K562 (cell line): ENCODE measurements at regions not wholly inside any gene's neighbourhood (a gene's known extent, or its start where the extent isn't known, plus 50 kb on each side); places are given as distances from the start of the nearest gene placed in this dataset.

ENCODE experiments used
- ATAC-seq: fragments of 200-7000 bp; cut with Tn5 transposase; 3 replicates; pipeline ENCODE4 v1.9.1; 2020; ENCODE audit warnings: moderate library complexity
- BruUV-seq: library from RNA; stranded (reverse); fragments of 400-500 nt; replicated peaks from 2 replicates; lab custom pipeline; 2021; lab: Mats Ljungman, UMichigan
- CTCF ChIA-PET: fragments of 300-600 bp; formaldehyde crosslinking; extraction: SDS; loops from one replicate; lab custom pipeline; 2021; ENCODE audit warnings: low intra/inter-chr PET ratio; lab: Yijun Ruan, JAX
- POLR2A ChIA-PET: fragments of 300-600, 350-650 bp; sonication (Branson Sonifier 250); formaldehyde crosslinking; extraction: SDS; loops from one replicate; lab custom pipeline; 2021; ENCODE audit warnings: antibody characterized with exemption, inconsistent platforms; lab: Yijun Ruan, JAX
- DNase-seq, 4 experiments: peaks; one replicate each; pipeline versions ENCODE4 v3.0.0 to v3.0.0-alpha.2; 2011 to 2018; ENCODE audit warnings: low spot score in 3 of 4, mixed read lengths in 3 of 4; ENCODE audit errors: extremely low read depth in 1 of 4
- FAIRE-seq: peaks from 2 replicates; lab custom pipeline; 2011; peaks lifted over from hg19 to GRCh38; lab: Jason Lieb, UNC
- H2AFZ ChIP-seq: 2 replicates; pipeline ENCODE4 v1.6.0; 2011; ENCODE audit warnings: low read depth, low read length, control low read depth, inconsistent platforms
- H3K27ac ChIP-seq: fragments of 200-600 bp; 3 replicates; pipeline ENCODE4 v1.8.0; 2011; ENCODE audit warnings: low read depth, mild to moderate bottlenecking, control low read depth, inconsistent platforms, low read length, moderate library complexity, mixed read lengths; ENCODE audit errors: extremely low read depth
- H3K27me3 ChIP-seq, 2 experiments: fragments of 300-600 bp in 1 of 2; 2 replicates in 1 of 2; 3 replicates in 1 of 2; pipeline versions ENCODE4 v1.6.0 to v1.8.0; 2011; ENCODE audit warnings: inconsistent platforms in 2 of 2, low read length in 2 of 2, mild to moderate bottlenecking in 1 of 2, mixed read lengths in 1 of 2, moderate library complexity in 1 of 2; ENCODE audit not compliant: control insufficient read depth in 2 of 2, insufficient read depth in 2 of 2
- H3K36me3 ChIP-seq: fragments of 300-600 bp; 3 replicates; pipeline ENCODE4 v1.8.0; 2011; ENCODE audit warnings: mild to moderate bottlenecking, low read length, inconsistent platforms; ENCODE audit not compliant: control insufficient read depth, insufficient read depth
- H3K4me1 ChIP-seq, 2 experiments: fragments of 200-600 bp in 1 of 2; replicated peaks in 1 of 2; 2 replicates in 1 of 2; 3 replicates in 1 of 2; pipeline versions ENCODE4 v1.5.1 to v1.8.0; 2011; ENCODE audit warnings: inconsistent platforms in 2 of 2, low read length in 2 of 2, mild to moderate bottlenecking in 1 of 2, mixed read lengths in 1 of 2, moderate library complexity in 1 of 2; ENCODE audit not compliant: control insufficient read depth in 2 of 2, insufficient read depth in 2 of 2
- H3K4me2 ChIP-seq: 2 replicates; pipeline ENCODE4 v1.6.1; 2011; ENCODE audit warnings: low read length, control low read depth, inconsistent platforms, mixed read lengths; ENCODE audit not compliant: insufficient read depth
- H3K4me3 ChIP-seq: fragments of 200-600 bp; sonication (generic), shearing (Covaris generic); 2 replicates; pipeline ENCODE4 v1.5.1; 2016; ENCODE audit warnings: control low read depth, inconsistent platforms
- H3K79me2 ChIP-seq: fragments of 200-600 bp; 3 replicates; pipeline ENCODE4 v1.8.0; 2011; ENCODE audit warnings: low read length, inconsistent platforms; ENCODE audit not compliant: control insufficient read depth, insufficient read depth
- H3K9ac ChIP-seq, 2 experiments: 2 replicates each; pipeline versions ENCODE4 v1.6.0 to v1.6.1; 2011; ENCODE audit warnings: low read depth in 2 of 2, low read length in 2 of 2, control low read depth in 1 of 2, inconsistent platforms in 1 of 2, mild to moderate bottlenecking in 1 of 2, mixed read lengths in 1 of 2; ENCODE audit not compliant: insufficient read depth in 1 of 2
- H3K9me1 ChIP-seq: one replicate; pipeline ENCODE4 v1.6.0; 2011; ENCODE audit warnings: inconsistent platforms, mild to moderate bottlenecking, low read length, moderate library complexity; ENCODE audit not compliant: control insufficient read depth, insufficient read depth
- H3K9me3 ChIP-seq: replicated peaks from 2 replicates; pipeline ENCODE4 v1.5.1; 2011; ENCODE audit warnings: low read depth, low read length, inconsistent platforms; ENCODE audit not compliant: control insufficient read depth, insufficient read depth
- H4K20me1 ChIP-seq: replicated peaks from 2 replicates; pipeline ENCODE4 v1.6.1; 2011; ENCODE audit warnings: low read length, inconsistent platforms, mixed read lengths; ENCODE audit not compliant: control insufficient read depth, insufficient read depth
- RBFOX2 ChIP-seq: fragments of 200-400 bp; formaldehyde crosslinking; IDR thresholded peaks from 2 replicates; pipeline ENCODE4 v1.6.1; 2017; ENCODE audit warnings: low read depth, mild to moderate bottlenecking, low read length, moderate library complexity
- ZNF197 ChIP-seq: fragments of 200-800 bp; sonication (Bioruptor generic); IDR thresholded peaks from 2 replicates; pipeline ENCODE4 v1.6.1; 2016; ENCODE audit warnings: low read depth, missing genetic modification characterization, missing compliant biosample characterization
- ZNF586 ChIP-seq: fragments of 450-650 bp; formaldehyde crosslinking; conservative IDR thresholded peaks from 2 replicates; pipeline ENCODE4 v1.4.0; 2020; ENCODE audit warnings: mild to moderate bottlenecking, moderate library complexity
- WGBS: fragments of 100-300 bp; shearing (Covaris generic); methylation state at CpG from one replicate; pipeline ENCODE4 v1.1.6; 2016; ENCODE audit warnings: low coverage, mixed read lengths; ENCODE audit not compliant: insufficient coverage; ENCODE audit errors: missing lambda C conversion rate; 5-methylcytosine and 5-hydroxymethylcytosine counted together
- in situ Hi-C: fragments of 300-500 bp; cut with MboI; formaldehyde crosslinking; loops from 4 replicates; pipeline ENCODE4 v1.15.0; 2018; ENCODE audit warnings: inconsistent platforms, mixed read lengths
- intact Hi-C: fragments of 100-400 bp; cut with micrococcal nuclease; formaldehyde crosslinking; loops from 2 replicates; pipeline ENCODE4 v1.14.2; 2022
- TF ChIP-seq, protein P1 (sequence below), 2 experiments: fragments of 450-650 bp; formaldehyde crosslinking in 1 of 2; IDR thresholded peaks; 2 replicates each; pipeline versions ENCODE4 v1.4.0 to v1.6.1; 2014 to 2020; ENCODE audit warnings: mild to moderate bottlenecking in 2 of 2, borderline replicate concordance in 1 of 2, low read depth in 1 of 2
- TF ChIP-seq, protein P2 (sequence below): fragments of 450-650 bp; IDR thresholded peaks from 2 replicates; pipeline ENCODE4 v1.6.1; 2018; ENCODE audit not compliant: partially characterized antibody

DNA sequence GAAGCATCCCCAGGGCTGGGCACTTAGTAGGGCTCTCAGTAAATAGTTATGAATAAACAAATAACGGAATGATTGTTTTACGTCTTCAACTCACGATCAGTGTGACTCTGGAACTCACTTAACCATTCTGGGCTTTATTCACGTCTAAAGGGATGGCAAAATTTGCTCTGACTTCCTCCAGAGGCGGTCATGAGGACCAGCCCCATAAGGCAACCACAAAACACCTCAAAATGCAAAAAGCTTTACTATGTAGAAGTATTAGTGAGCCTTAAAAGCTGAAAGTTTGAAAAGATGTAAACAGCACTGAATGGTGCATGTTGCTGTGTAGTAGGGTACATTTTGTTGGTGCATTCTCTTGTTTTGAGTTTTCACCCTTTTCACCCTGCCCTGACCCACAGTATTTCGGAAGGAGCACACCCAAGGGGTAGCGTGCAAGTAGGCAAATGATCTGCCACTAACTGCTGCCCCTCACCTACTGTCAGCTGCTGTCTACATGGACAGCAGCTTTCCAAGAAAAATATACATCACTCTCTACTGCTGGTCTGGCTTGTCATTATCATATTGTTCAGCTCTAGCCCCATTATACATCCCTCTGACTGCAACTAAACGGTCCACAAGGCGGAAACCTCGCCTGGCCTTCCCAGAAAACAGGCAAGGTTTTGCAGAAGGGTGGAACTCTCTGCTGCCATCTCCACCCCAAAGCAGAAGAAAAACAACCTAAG, 308.5 kb upstream of the PROK2 start:
- Histone ChIP-seq H3K4me1 (peaks cover 4 to 16% of the 10 kb centered on the region in 2 experiments; a peak in 4 of 5 replicates), H3K4me2 (no peak overlapping the region), H3K36me3 (no peaks in the 10 kb centered on the region), H3K79me2 (no peaks in the 10 kb centered on the region), H3K27me3 (no peaks in the 10 kb centered on the region), H3K4me3 (no peak overlapping the region), H3K9ac (no peak overlapping the region), H3K9me3 (no peaks in the 10 kb centered on the region), H3K27ac (no peak overlapping the region), H4K20me1 (no peaks in the 10 kb centered on the region), H3K9me1 (no peaks in the 10 kb centered on the region), H2AFZ (peak overlapping the region; percentile 19; the same call in 1 of the 2 replicates)
- ChIA-PET CTCF (interaction anchor here (0.7 kb wide), 1 partner anchor 97 kb away, joined by 3 read pairs; no protein-coding TSS in a partner anchor), POLR2A (interaction anchor here (1.4 kb wide), 1 partner anchor 12 kb away, joined by 3 read pairs; no protein-coding TSS in a partner anchor)
- no TSS peak for BruUV-seq
- in situ Hi-C loops (loop anchor here (10.0 kb wide), 1 partner anchor 219 kb away; no protein-coding TSS in a partner anchor), intact Hi-C loops (loop anchor here (5.0 kb wide), 1 partner anchor 216 kb away; no protein-coding TSS in a partner anchor)
- 34% methylated on average over 10 of the region's 10 CpGs for WGBS
- ATAC-seq (peak; percentile 50), DNase-seq (no peak), FAIRE-seq (no peak)
- TF ChIP-seq, protein P1, sequence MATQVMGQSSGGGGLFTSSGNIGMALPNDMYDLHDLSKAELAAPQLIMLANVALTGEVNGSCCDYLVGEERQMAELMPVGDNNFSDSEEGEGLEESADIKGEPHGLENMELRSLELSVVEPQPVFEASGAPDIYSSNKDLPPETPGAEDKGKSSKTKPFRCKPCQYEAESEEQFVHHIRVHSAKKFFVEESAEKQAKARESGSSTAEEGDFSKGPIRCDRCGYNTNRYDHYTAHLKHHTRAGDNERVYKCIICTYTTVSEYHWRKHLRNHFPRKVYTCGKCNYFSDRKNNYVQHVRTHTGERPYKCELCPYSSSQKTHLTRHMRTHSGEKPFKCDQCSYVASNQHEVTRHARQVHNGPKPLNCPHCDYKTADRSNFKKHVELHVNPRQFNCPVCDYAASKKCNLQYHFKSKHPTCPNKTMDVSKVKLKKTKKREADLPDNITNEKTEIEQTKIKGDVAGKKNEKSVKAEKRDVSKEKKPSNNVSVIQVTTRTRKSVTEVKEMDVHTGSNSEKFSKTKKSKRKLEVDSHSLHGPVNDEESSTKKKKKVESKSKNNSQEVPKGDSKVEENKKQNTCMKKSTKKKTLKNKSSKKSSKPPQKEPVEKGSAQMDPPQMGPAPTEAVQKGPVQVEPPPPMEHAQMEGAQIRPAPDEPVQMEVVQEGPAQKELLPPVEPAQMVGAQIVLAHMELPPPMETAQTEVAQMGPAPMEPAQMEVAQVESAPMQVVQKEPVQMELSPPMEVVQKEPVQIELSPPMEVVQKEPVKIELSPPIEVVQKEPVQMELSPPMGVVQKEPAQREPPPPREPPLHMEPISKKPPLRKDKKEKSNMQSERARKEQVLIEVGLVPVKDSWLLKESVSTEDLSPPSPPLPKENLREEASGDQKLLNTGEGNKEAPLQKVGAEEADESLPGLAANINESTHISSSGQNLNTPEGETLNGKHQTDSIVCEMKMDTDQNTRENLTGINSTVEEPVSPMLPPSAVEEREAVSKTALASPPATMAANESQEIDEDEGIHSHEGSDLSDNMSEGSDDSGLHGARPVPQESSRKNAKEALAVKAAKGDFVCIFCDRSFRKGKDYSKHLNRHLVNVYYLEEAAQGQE (IDR thresholded peaks at IDR 0.05; ENCODE audit: borderline replicate concordance): peak; percentile 44; the same call in 1 of the 2 replicates
- TF ChIP-seq, protein P1 (CRISPR knock-in tag; IDR thresholded peaks at IDR 0.05; ENCODE audit: low read depth): no peak
- no peak for TF ChIP-seq RBFOX2
- TF ChIP-seq, protein P2, sequence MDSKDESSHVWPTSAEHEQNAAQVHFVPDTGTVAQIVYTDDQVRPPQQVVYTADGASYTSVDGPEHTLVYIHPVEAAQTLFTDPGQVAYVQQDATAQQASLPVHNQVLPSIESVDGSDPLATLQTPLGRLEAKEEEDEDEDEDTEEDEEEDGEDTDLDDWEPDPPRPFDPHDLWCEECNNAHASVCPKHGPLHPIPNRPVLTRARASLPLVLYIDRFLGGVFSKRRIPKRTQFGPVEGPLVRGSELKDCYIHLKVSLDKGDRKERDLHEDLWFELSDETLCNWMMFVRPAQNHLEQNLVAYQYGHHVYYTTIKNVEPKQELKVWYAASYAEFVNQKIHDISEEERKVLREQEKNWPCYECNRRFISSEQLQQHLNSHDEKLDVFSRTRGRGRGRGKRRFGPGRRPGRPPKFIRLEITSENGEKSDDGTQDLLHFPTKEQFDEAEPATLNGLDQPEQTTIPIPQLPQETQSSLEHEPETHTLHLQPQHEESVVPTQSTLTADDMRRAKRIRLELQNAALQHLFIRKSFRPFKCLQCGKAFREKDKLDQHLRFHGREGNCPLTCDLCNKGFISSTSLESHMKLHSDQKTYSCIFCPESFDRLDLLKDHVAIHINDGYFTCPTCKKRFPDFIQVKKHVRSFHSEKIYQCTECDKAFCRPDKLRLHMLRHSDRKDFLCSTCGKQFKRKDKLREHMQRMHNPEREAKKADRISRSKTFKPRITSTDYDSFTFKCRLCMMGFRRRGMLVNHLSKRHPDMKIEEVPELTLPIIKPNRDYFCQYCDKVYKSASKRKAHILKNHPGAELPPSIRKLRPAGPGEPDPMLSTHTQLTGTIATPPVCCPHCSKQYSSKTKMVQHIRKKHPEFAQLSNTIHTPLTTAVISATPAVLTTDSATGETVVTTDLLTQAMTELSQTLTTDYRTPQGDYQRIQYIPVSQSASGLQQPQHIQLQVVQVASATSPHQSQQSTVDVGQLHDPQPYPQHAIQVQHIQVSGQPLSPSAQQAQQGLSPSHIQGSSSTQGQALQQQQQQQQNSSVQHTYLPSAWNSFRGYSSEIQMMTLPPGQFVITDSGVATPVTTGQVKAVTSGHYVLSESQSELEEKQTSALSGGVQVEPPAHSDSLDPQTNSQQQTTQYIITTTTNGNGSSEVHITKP: peak; percentile 28
- no peak for TF ChIP-seq ZNF586 (CRISPR knock-in tag)
- no peak for TF ChIP-seq ZNF197
